Fibroblast of the aortic adventitia (primary cell): ENCODE measurements at regions not wholly inside any gene's neighbourhood (a gene's known extent, or its start where the extent isn't known, plus 50 kb on each side); places are given as distances from the start of the nearest gene placed in this dataset.

ENCODE experiments used
- DNase-seq: peaks from one replicate; pipeline ENCODE4 v3.0.0-alpha.2; 2010; ENCODE audit warnings: low read depth
- H3K4me3 ChIP-seq: 2 replicates; pipeline ENCODE4 v1.5.1; 2011; ENCODE audit warnings: low read depth, mild to moderate bottlenecking, control low read depth, low read length, moderate library complexity
- CTCF ChIP-seq: IDR thresholded peaks from 2 replicates; pipeline ENCODE4 v1.5.1; 2011; ENCODE audit warnings: mild to moderate bottlenecking, low read length, control low read depth, inconsistent platforms; ENCODE audit not compliant: insufficient read depth

- no peak for DNase-seq
- H3K4me3 ChIP-seq = no peak overlapping the region
- no peak for TF ChIP-seq CTCF
Observed at GRCh38 chr4:59647011-59647410, 1553.1 kb upstream of the ADGRL3 start.

- H3K4me3 ChIP-seq = no peak overlapping the region
- TF ChIP-seq CTCF = no peak
Observed at GRCh38 chr4:59647500-59647899, 1552.6 kb upstream of the ADGRL3 start.

GRCh38 chr4:59650861-59651260, 1549.3 kb upstream of the ADGRL3 start:
- H3K4me3 ChIP-seq = no peak overlapping the region
- DNase-seq = no peak
- TF ChIP-seq CTCF = no peak

More at GRCh38 chr4:59647500-59647899, 1552.6 kb upstream of the ADGRL3 start:
- DNase-seq = no peak

- DNase-seq = no peak
- no peak overlapping the region for H3K4me3 ChIP-seq
- no peak for TF ChIP-seq CTCF
Observed at GRCh38 chr4:59655996-59656395, 1544.1 kb upstream of the ADGRL3 start.

GRCh38 chr4:59664771-59665170, 1535.4 kb upstream of the ADGRL3 start:
- no peak for TF ChIP-seq CTCF
- H3K4me3 ChIP-seq = no peak overlapping the region
- DNase-seq = no peak

GRCh38 chr4:59666645-59667044, 1533.5 kb upstream of the ADGRL3 start:
- no peak for TF ChIP-seq CTCF

GRCh38 chr4:59671037-59671436, 1529.1 kb upstream of the ADGRL3 start:
- no peak for TF ChIP-seq CTCF
- H3K4me3 ChIP-seq = no peak overlapping the region
- DNase-seq = no peak

More at GRCh38 chr4:59666645-59667044, 1533.5 kb upstream of the ADGRL3 start:
- DNase-seq = no peak
- H3K4me3 ChIP-seq = no peak overlapping the region
